K562 (cell line): ENCODE measurements at regions not wholly inside any gene's neighbourhood (a gene's known extent, or its start where the extent isn't known, plus 50 kb on each side); places are given as distances from the start of the nearest gene placed in this dataset.

Experiments
- ATAC-seq: fragments of 200-7000 bp; cut with Tn5 transposase; 3 replicates; pipeline ENCODE4 v1.9.1; 2020; ENCODE audit warnings: moderate library complexity
- BruUV-seq: library from RNA; stranded (reverse); fragments of 400-500 nt; replicated peaks from 2 replicates; lab custom pipeline; 2021; lab: Mats Ljungman, UMichigan
- CTCF ChIA-PET: fragments of 300-600 bp; formaldehyde crosslinking; extraction: SDS; loops from one replicate; lab custom pipeline; 2021; ENCODE audit warnings: low intra/inter-chr PET ratio; lab: Yijun Ruan, JAX
- POLR2A ChIA-PET: fragments of 300-600, 350-650 bp; sonication (Branson Sonifier 250); formaldehyde crosslinking; extraction: SDS; loops from one replicate; lab custom pipeline; 2021; ENCODE audit warnings: antibody characterized with exemption, inconsistent platforms; lab: Yijun Ruan, JAX
- DNase-seq, 4 experiments: peaks; one replicate each; pipeline versions ENCODE4 v3.0.0 to v3.0.0-alpha.2; 2011 to 2018; ENCODE audit warnings: low spot score in 3 of 4, mixed read lengths in 3 of 4; ENCODE audit errors: extremely low read depth in 1 of 4
- FAIRE-seq: peaks from 2 replicates; lab custom pipeline; 2011; peaks lifted over from hg19 to GRCh38; lab: Jason Lieb, UNC
- H2AFZ ChIP-seq: 2 replicates; pipeline ENCODE4 v1.6.0; 2011; ENCODE audit warnings: low read depth, low read length, control low read depth, inconsistent platforms
- H3K27ac ChIP-seq: fragments of 200-600 bp; 3 replicates; pipeline ENCODE4 v1.8.0; 2011; ENCODE audit warnings: low read depth, mild to moderate bottlenecking, control low read depth, inconsistent platforms, low read length, moderate library complexity, mixed read lengths; ENCODE audit errors: extremely low read depth
- H3K27me3 ChIP-seq, 2 experiments: fragments of 300-600 bp in 1 of 2; 2 replicates in 1 of 2; 3 replicates in 1 of 2; pipeline versions ENCODE4 v1.6.0 to v1.8.0; 2011; ENCODE audit warnings: inconsistent platforms in 2 of 2, low read length in 2 of 2, mild to moderate bottlenecking in 1 of 2, mixed read lengths in 1 of 2, moderate library complexity in 1 of 2; ENCODE audit not compliant: control insufficient read depth in 2 of 2, insufficient read depth in 2 of 2
- H3K36me3 ChIP-seq: fragments of 300-600 bp; 3 replicates; pipeline ENCODE4 v1.8.0; 2011; ENCODE audit warnings: mild to moderate bottlenecking, low read length, inconsistent platforms; ENCODE audit not compliant: control insufficient read depth, insufficient read depth
- H3K4me1 ChIP-seq, 2 experiments: fragments of 200-600 bp in 1 of 2; replicated peaks in 1 of 2; 2 replicates in 1 of 2; 3 replicates in 1 of 2; pipeline versions ENCODE4 v1.5.1 to v1.8.0; 2011; ENCODE audit warnings: inconsistent platforms in 2 of 2, low read length in 2 of 2, mild to moderate bottlenecking in 1 of 2, mixed read lengths in 1 of 2, moderate library complexity in 1 of 2; ENCODE audit not compliant: control insufficient read depth in 2 of 2, insufficient read depth in 2 of 2
- H3K4me2 ChIP-seq: 2 replicates; pipeline ENCODE4 v1.6.1; 2011; ENCODE audit warnings: low read length, control low read depth, inconsistent platforms, mixed read lengths; ENCODE audit not compliant: insufficient read depth
- H3K4me3 ChIP-seq: fragments of 200-600 bp; sonication (generic), shearing (Covaris generic); 2 replicates; pipeline ENCODE4 v1.5.1; 2016; ENCODE audit warnings: control low read depth, inconsistent platforms
- H3K79me2 ChIP-seq: fragments of 200-600 bp; 3 replicates; pipeline ENCODE4 v1.8.0; 2011; ENCODE audit warnings: low read length, inconsistent platforms; ENCODE audit not compliant: control insufficient read depth, insufficient read depth
- H3K9ac ChIP-seq, 2 experiments: 2 replicates each; pipeline versions ENCODE4 v1.6.0 to v1.6.1; 2011; ENCODE audit warnings: low read depth in 2 of 2, low read length in 2 of 2, control low read depth in 1 of 2, inconsistent platforms in 1 of 2, mild to moderate bottlenecking in 1 of 2, mixed read lengths in 1 of 2; ENCODE audit not compliant: insufficient read depth in 1 of 2
- H3K9me1 ChIP-seq: one replicate; pipeline ENCODE4 v1.6.0; 2011; ENCODE audit warnings: inconsistent platforms, mild to moderate bottlenecking, low read length, moderate library complexity; ENCODE audit not compliant: control insufficient read depth, insufficient read depth
- H3K9me3 ChIP-seq: replicated peaks from 2 replicates; pipeline ENCODE4 v1.5.1; 2011; ENCODE audit warnings: low read depth, low read length, inconsistent platforms; ENCODE audit not compliant: control insufficient read depth, insufficient read depth
- H4K20me1 ChIP-seq: replicated peaks from 2 replicates; pipeline ENCODE4 v1.6.1; 2011; ENCODE audit warnings: low read length, inconsistent platforms, mixed read lengths; ENCODE audit not compliant: control insufficient read depth, insufficient read depth
- CHCHD3 ChIP-seq: fragments of 250-450 bp; sonication (Bioruptor Pico); IDR thresholded peaks from 2 replicates; pipeline ENCODE4 v2.1.2; 2022; ENCODE audit warnings: mild to moderate bottlenecking
- GABPA ChIP-seq: fragments of 200-800 bp; sonication (Bioruptor generic); conservative IDR thresholded peaks from 2 replicates; pipeline ENCODE4 v1.6.1; 2016; ENCODE audit warnings: low read depth, missing genetic modification characterization, missing compliant biosample characterization
- GATAD2A ChIP-seq: fragments of 450-650 bp; IDR thresholded peaks from 2 replicates; pipeline ENCODE4 v1.6.1; 2017
- HMG20B ChIP-seq: fragments of 250-450 bp; sonication (Bioruptor Pico); IDR thresholded peaks from 2 replicates; pipeline ENCODE4 v1.5.0; 2021; ENCODE audit warnings: mild to moderate bottlenecking
- MCM3 ChIP-seq: fragments of 450-650 bp; IDR thresholded peaks from 2 replicates; pipeline ENCODE4 v1.6.1; 2016
- MED1 ChIP-seq: sonication (generic); formaldehyde crosslinking; IDR thresholded peaks from 2 replicates; pipeline ENCODE4 v1.8.1; 2023; ENCODE audit warnings: missing genetic modification reagents, borderline replicate concordance
- NCOA1 ChIP-seq: fragments of 450-650 bp; IDR thresholded peaks from 2 replicates; pipeline ENCODE4 v1.6.1; 2016; ENCODE audit warnings: low read depth
- POLR3A ChIP-seq: IDR thresholded peaks from 2 replicates; pipeline ENCODE4 v1.6.1; 2011; ENCODE audit warnings: borderline replicate concordance, mild to moderate bottlenecking, moderate library complexity; ENCODE audit not compliant: insufficient read length, insufficient read depth; ENCODE audit errors: extremely low read depth
- RB1 ChIP-seq: fragments of 450-650 bp; IDR thresholded peaks from 2 replicates; pipeline ENCODE4 v1.6.1; 2017; ENCODE audit warnings: low read depth, mild to moderate bottlenecking
- SP2 ChIP-seq: IDR thresholded peaks from 2 replicates; pipeline ENCODE4 v1.6.1; 2011; ENCODE audit warnings: mild to moderate bottlenecking, low read depth, low read length, moderate library complexity; ENCODE audit not compliant: poor library complexity, severe bottlenecking; ENCODE audit errors: extremely low read depth
- TEAD1 ChIP-seq, 2 experiments: fragments of 450-650 bp in 1 of 2; sonication (generic) in 1 of 2; formaldehyde crosslinking; IDR thresholded peaks; 2 replicates each; pipeline versions ENCODE4 v1.4.0 to v1.8.0; 2020 to 2022; ENCODE audit warnings: mild to moderate bottlenecking in 2 of 2, missing genetic modification reagents in 1 of 2
- TRIM24 ChIP-seq, 2 experiments: fragments of 450-650 bp; IDR thresholded peaks; 2 replicates each; pipeline ENCODE4 v1.6.1; 2016
- ZBTB17 ChIP-seq: fragments of 450-650 bp; formaldehyde crosslinking; IDR thresholded peaks from 2 replicates; pipeline ENCODE4 v1.4.0; 2020; ENCODE audit warnings: mild to moderate bottlenecking
- ZNF384 ChIP-seq: IDR thresholded peaks from 2 replicates; pipeline ENCODE4 v1.6.1; 2012; ENCODE audit warnings: low read depth, low read length, improper control_type of control experiment
- ZSCAN29 ChIP-seq: fragments of 450-650 bp; IDR thresholded peaks from 2 replicates; pipeline ENCODE4 v1.6.1; 2017
- WGBS: fragments of 100-300 bp; shearing (Covaris generic); methylation state at CpG from one replicate; pipeline ENCODE4 v1.1.6; 2016; ENCODE audit warnings: low coverage, mixed read lengths; ENCODE audit not compliant: insufficient coverage; ENCODE audit errors: missing lambda C conversion rate; 5-methylcytosine and 5-hydroxymethylcytosine counted together
- in situ Hi-C: fragments of 300-500 bp; cut with MboI; formaldehyde crosslinking; loops from 4 replicates; pipeline ENCODE4 v1.15.0; 2018; ENCODE audit warnings: inconsistent platforms, mixed read lengths
- intact Hi-C: fragments of 100-400 bp; cut with micrococcal nuclease; formaldehyde crosslinking; loops from 2 replicates; pipeline ENCODE4 v1.14.2; 2022
- TF ChIP-seq, protein P1 (sequence below): fragments of 450-650 bp; IDR thresholded peaks from 2 replicates; pipeline ENCODE4 v1.6.1; 2018; ENCODE audit not compliant: partially characterized antibody
- TF ChIP-seq, protein P2 (sequence below): sonication (generic); formaldehyde crosslinking; IDR thresholded peaks from 2 replicates; pipeline ENCODE4 v1.8.0; 2022; ENCODE audit warnings: mild to moderate bottlenecking, missing genetic modification reagents
- TF ChIP-seq, protein P3 (sequence below): IDR thresholded peaks from 3 replicates; pipeline ENCODE4 v1.6.1; 2011; ENCODE audit warnings: borderline replicate concordance, mild to moderate bottlenecking, moderate library complexity; ENCODE audit not compliant: insufficient read length; ENCODE audit errors: extremely low read depth

DNA sequence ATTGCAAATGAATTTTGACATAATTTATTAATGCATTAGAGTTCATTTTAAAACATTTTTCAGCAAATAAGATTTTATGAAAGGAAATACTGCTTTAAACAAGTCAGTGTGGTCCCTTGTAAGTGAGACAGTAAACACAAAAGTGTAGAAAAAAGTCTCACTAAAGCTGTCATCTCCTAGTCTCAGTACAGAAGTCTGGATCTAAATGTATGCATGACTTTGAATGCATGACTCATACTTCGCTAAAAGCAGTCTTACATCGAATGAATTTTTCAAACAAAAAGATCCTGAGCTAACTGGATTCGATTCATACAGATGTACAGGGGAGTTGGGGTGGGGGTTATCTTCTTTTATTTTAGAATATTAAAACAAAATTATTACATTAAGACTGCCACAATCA is 207.4 kb upstream of the VCX start:
- CTCF ChIA-PET = no interaction called here
- Histone ChIP-seq H3K27ac (no peak overlapping the region), H3K79me2 (no peaks in the 10 kb centered on the region), H3K4me1 (no peaks in the 10 kb centered on the region), H3K4me2 (no peak overlapping the region), H3K9ac (no peak overlapping the region), H2AFZ (no peak overlapping the region), H3K9me3 (no peaks in the 10 kb centered on the region), H3K9me1 (no peaks in the 10 kb centered on the region), H3K27me3 (no peaks in the 10 kb centered on the region), H4K20me1 (no peaks in the 10 kb centered on the region), H3K4me3 (no peak overlapping the region), H3K36me3 (no peaks in the 10 kb centered on the region)
- POLR2A ChIA-PET = no interaction called here
- DNase-seq = no peak
- BruUV-seq = no TSS peak
- intact Hi-C loops (no loop called here), in situ Hi-C loops (no loop called here)
- WGBS = 0% methylated on average over 3 of the region's 3 CpGs
- no peak for FAIRE-seq
- ATAC-seq = no peak
- no peak for TF ChIP-seq NCOA1
- TF ChIP-seq, protein P1, sequence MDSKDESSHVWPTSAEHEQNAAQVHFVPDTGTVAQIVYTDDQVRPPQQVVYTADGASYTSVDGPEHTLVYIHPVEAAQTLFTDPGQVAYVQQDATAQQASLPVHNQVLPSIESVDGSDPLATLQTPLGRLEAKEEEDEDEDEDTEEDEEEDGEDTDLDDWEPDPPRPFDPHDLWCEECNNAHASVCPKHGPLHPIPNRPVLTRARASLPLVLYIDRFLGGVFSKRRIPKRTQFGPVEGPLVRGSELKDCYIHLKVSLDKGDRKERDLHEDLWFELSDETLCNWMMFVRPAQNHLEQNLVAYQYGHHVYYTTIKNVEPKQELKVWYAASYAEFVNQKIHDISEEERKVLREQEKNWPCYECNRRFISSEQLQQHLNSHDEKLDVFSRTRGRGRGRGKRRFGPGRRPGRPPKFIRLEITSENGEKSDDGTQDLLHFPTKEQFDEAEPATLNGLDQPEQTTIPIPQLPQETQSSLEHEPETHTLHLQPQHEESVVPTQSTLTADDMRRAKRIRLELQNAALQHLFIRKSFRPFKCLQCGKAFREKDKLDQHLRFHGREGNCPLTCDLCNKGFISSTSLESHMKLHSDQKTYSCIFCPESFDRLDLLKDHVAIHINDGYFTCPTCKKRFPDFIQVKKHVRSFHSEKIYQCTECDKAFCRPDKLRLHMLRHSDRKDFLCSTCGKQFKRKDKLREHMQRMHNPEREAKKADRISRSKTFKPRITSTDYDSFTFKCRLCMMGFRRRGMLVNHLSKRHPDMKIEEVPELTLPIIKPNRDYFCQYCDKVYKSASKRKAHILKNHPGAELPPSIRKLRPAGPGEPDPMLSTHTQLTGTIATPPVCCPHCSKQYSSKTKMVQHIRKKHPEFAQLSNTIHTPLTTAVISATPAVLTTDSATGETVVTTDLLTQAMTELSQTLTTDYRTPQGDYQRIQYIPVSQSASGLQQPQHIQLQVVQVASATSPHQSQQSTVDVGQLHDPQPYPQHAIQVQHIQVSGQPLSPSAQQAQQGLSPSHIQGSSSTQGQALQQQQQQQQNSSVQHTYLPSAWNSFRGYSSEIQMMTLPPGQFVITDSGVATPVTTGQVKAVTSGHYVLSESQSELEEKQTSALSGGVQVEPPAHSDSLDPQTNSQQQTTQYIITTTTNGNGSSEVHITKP = no peak
- no peak for TF ChIP-seq ZBTB17 (CRISPR knock-in tag)
- TF ChIP-seq GABPA = no peak
- TF ChIP-seq, protein P2, sequence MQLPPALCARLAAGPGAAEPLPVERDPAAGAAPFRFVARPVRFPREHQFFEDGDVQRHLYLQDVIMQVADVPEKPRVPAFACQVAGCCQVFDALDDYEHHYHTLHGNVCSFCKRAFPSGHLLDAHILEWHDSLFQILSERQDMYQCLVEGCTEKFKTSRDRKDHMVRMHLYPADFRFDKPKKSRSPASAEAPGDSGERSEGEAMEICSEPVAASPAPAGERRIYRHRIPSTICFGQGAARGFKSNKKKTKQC (CRISPR knock-in tag) = no peak
- no peak for TF ChIP-seq MCM3
- no peak for TF ChIP-seq SP2
- no peak for TF ChIP-seq TEAD1 (CRISPR knock-in tag; IDR thresholded peaks at IDR 0.05)
- no peak for TF ChIP-seq MED1
- TF ChIP-seq HMG20B (CRISPR knock-in tag) = no peak
- no peak for TF ChIP-seq POLR3A
- TF ChIP-seq, protein P3, sequence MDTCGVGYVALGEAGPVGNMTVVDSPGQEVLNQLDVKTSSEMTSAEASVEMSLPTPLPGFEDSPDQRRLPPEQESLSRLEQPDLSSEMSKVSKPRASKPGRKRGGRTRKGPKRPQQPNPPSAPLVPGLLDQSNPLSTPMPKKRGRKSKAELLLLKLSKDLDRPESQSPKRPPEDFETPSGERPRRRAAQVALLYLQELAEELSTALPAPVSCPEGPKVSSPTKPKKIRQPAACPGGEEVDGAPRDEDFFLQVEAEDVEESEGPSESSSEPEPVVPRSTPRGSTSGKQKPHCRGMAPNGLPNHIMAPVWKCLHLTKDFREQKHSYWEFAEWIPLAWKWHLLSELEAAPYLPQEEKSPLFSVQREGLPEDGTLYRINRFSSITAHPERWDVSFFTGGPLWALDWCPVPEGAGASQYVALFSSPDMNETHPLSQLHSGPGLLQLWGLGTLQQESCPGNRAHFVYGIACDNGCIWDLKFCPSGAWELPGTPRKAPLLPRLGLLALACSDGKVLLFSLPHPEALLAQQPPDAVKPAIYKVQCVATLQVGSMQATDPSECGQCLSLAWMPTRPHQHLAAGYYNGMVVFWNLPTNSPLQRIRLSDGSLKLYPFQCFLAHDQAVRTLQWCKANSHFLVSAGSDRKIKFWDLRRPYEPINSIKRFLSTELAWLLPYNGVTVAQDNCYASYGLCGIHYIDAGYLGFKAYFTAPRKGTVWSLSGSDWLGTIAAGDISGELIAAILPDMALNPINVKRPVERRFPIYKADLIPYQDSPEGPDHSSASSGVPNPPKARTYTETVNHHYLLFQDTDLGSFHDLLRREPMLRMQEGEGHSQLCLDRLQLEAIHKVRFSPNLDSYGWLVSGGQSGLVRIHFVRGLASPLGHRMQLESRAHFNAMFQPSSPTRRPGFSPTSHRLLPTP = no peak
- TF ChIP-seq ZSCAN29 = no peak
- no peak for TF ChIP-seq RB1
- TF ChIP-seq GATAD2A = no peak
- TF ChIP-seq TRIM24 (IDR thresholded peaks at IDR 0.05) = no peak
- no peak for TF ChIP-seq CHCHD3 (CRISPR knock-in tag)
- TF ChIP-seq ZNF384 = no peak
